Stimulated activated CD4-positive, alpha-beta T cell treated with anti-CD3 and anti-CD28 coated beads, Interleukin-12 subunit alpha, Interleukin-12 subunit beta, amount 100 ng/mL, for 4 hours (primary cell): ENCODE measurements at regions not wholly inside any gene's neighbourhood (a gene's known extent, or its start where the extent isn't known, plus 50 kb on each side); places are given as distances from the start of the nearest gene placed in this dataset.

ENCODE experiments used
- DNase-seq: peaks from one replicate; pipeline ENCODE4 v3.0.0-alpha.2; 2020

DNA sequence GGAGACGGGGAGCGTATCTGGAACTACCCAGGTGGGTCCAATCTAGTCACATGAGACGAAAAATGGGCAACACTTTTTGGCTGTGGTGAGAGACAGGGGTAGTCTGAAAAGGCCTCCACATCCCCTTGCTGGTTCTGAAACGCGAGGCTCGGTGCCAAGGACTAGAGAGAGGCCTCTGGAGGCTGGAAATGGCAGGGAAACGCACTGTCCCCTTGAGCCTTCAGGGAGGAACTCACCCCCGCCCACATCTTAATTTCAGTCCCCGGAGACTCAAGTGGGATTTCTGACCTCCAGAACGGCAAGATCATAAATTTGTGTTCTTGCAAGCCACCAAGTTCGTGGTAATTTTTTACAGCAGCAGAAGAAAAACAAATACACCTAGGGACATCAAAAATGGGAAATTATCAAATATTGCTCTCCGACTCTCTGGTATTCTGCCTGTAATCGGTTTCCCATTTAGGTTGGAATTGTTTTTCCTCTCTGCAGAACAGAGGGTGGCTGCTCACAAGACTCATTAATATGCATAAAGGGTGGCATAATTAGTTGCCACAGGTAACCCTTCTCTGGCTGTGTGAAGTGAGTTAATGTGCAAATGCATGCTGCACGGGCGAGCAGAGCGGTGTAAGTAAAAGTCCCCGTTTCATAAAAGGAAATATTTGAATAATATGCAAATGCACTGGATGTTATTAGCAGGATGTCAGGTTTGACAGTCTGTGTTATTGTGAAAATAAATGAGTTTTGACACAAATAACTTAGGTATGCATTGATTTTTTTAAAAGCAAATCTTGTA is 185.7 kb downstream of the ARRDC4 start:
- DNase-seq = no peak

DNA sequence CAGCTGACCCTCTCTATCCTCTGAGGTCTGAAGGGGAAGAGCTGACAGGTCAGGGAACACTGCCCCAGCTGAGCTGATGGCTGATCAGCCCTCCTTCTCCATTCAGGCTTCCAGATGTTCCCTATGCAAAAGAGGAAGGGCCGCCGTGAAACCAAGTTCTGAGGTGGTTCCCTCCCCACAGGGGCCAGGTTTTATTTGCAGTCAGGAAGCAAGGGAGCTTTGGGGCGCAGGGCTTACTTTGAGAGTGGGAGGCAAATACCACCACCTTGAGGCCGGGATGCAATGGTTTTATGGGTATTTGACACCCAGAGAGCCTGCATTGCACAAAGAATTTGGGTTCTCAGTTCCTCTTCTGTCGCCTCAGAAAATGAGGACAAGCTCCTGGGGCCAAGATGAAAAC is 186.9 kb downstream of the ARRDC4 start:
- DNase-seq = no peak

DNA sequence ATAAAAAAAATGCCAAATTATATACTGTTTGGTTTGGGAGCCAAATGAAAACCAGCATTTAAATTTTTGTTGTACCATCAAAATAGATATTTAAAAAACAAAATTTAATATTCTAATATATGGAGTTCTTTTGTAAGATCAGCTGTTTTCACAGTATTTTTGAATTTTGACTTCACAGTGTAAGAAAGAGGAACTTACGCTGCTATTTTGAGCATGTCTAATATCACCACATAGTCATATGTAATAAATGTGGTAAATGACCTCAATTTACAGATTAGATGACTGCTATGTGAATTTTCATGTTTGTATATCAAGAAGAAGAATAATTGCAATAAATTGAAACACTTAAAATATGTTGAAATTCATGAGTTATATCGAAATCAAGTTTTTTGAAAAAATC is 189.6 kb downstream of the ARRDC4 start:
- DNase-seq = no peak

DNA sequence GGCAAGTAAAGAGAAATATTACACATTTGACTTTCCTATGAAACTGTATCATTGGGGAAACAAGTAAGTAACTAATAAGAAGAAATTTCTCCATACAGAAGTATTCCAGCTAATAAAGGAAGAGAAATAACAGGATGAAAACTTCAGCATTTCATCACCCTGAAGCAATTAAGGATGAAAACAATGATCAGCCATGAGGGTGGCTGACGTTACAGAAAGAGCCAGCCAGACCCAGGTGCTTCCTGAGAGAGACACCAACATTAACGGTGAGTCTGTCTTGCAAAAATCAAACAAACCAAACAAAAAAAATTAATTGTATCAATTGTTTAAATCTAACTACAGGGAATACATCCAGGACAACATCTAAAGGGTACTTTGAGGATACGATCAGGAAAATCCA is 190.0 kb downstream of the ARRDC4 start:
- DNase-seq = no peak

DNA sequence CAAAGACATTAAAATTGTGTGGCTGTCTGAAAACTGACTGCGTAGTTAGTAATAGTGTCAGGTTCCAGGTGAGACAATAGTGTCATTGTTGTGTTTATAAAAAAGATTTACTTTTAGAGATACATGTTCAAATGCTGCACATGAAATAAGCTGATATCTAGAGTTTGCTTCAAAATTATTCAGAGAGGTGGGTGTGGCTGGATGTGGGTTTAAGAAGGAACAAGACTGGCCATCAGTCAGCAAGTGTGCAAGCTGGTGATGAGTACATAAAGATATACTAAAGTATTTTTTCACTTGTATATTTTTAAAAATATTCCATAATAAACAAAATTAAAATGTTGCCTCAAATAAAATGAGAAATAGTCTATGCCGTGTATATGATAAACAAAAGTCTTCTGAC is 190.6 kb downstream of the ARRDC4 start:
- no peak for DNase-seq

DNA sequence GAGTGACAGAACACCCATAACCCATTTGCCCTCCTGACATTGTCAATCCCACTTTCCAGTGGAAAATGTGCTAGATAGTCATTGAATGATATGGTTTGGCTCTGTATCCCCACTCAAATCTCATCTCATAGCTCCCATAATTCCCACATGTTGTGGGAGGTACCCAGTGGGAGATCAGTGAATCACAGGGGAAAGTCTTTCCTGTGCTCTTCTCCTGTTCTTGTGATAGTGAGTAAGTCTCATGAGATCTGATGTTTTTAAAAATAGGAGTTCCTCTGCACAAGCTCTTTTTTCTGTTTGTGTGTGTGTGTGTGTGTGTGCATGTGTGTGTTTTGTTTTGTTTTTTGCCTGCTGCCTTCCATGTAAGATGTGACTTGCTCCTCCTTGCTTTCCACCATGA is 191.7 kb downstream of the ARRDC4 start:
- no peak for DNase-seq

DNA sequence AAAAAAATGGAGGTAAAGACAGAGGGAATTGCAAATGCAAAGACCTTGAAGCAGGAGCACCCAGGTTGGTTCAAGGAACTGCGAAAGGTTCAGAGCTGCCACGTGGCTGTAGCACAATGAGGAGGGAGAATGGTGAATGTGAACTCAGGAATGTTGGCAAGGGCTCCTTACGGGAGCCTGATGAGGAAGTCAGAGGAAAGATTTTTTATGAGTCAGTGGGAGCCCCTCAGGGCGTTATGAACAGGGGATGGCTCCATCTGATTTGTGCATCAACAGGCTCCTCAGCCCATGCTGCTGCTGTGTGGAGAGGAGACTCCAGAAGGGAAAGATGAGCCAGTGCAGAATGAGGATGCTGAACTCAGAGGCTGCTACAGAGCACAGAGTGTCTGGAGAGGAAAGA is 194.4 kb downstream of the ARRDC4 start:
- no peak for DNase-seq

DNA sequence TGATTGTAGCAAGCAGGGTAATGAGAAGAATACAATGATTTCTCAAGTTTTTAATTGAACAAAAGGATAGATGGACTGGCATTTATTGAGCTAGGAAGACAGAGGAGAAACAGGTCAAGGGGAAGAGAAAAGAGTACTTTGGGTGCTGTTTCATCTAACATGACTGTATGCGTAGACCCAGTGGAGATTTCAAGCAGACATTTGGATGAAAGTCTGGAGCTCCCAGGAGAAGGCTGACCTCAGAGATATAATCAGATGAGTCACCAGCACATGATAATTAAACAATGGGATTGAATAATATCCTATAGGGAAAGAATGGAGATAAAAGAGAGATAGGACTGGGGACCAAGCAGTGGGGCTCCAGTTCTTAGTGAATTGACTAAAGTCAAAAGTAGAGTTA is 194.9 kb downstream of the ARRDC4 start:
- no peak for DNase-seq

DNA sequence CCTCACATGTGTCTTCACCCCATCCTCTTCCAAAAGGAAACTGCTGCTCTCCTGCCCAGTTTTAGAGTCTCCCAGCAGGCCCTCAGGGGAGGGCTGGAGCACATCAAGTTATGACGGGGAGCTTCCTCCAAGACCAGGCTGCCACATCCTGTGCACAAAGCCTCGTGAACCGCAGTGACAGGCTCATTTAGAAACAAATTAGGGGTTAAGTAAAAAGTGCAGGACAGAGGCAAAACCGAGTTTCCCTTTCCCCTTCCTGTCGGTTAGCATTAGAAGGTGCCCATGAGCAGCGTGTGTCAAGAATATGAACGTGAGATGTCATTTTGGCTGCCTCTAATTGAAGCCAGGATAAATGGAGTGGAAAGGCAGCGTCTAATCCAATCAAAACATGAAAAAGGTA is 199.7 kb downstream of the ARRDC4 start:
- no peak for DNase-seq

DNA sequence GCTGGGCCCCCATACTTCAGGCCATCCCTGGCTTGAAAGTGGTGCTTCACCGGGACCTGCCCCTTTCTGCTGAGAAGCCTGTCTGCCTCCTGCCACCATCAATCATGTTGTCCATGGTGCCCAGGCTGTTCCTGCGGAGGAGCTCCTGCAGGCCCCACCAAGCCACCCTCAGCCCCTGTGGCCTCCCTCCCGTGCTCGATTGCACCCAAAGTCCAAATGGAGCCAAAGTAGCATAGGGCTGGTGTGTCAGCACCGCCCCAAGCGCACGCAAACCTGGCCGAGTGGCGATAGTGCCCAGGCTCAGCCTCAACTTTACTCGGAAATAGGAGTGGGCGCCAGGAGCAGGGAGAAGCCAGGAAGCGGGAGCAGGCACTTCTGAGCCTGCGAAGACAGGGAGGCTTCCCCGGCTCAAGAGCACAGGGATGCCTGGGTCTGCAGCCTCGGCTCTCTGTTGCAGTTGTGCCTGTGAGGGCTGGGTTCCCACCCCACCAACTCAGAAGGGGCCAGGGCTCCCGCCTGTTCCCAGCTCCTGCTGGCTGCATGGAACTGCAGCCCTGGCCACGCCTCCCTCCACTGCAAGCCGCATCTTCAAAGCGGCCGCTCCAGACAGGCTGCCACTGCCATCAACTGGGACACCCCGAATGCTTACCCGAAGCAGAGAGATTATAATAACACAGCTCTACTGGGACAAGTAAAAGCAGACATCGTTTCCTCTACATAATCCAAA is 203.0 kb downstream of the ARRDC4 start:
- no peak for DNase-seq

DNA sequence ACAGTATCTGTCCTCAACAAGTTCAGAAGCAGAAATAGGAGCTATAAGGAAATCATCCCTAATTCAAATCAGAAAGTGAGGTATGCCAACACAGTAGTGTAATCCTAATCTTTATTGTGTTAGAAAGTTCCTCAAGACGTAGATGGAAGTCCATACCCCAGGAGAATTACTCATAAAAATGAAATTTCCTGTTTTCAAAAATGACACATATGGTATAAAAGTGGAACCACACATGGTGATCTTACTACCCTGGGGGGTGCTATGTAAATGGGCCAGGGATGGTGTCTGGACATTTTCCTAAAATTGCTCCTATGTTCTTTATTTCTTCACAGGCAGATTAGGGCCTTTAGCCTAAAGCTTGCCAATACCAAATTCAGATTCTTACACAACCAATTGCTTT is 204.1 kb downstream of the ARRDC4 start:
- DNase-seq = no peak

DNA sequence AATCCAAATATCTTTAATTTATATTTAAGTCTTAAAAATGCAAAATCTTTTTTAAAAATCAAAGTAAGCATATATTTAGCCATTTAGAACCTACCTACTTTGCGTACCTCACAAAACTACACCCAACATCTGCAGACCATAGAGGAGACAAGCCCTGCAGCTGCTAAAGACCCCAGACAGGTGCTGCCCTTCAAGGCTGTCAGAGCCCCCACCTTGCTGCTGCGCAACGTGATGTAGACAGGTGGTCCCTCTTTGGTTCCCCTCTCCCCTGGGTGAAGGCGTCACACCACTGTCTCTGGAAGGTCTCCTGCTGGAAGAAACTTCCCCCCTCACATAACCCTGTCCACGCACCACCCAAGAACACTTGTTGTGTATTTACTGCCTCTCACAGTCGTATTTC is 204.5 kb downstream of the ARRDC4 start:
- no peak for DNase-seq

DNA sequence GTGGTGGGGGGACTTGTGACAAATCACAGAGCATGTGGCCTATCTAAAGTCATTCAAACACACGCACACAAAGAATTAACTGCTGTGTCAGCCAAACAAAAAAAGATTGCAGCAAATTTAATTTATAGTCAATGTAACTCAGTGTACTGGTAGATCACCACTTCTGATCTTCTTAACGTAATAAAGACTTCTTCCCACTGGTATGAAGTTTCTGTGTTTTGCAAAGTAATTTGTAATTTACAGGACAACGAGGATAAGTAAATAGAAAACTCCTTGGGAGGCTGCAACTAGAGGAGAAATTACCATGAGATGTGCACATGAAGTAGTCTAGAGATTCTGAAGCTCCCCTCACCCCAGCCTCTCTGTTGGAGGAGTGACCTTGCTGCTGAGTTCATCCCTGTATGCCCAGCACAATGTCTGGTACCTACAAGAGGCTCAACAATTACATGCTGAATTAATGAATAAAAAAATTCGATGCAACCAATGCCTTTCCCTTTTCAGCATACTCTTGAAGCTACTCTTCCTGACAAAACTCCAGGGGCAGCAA is 207.3 kb downstream of the ARRDC4 start:
- DNase-seq = no peak

DNA sequence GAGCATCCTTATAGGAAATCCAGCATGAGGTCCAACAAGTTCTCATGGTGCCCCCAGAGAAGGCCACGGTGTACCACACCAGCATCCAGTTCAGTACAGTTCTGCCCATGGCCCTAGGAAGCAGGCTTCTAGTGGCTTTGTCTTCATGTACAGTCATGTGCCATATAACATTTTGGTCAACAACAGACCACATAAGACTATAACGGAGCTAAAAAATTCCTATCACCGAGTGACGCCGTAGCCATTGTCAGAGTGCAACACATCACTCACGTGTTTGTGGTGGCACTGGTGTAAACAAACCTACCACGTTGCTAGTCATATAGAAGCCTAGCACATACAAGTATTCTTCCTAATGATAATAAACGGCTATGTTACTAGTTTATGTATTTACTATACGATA is 209.0 kb downstream of the ARRDC4 start:
- no peak for DNase-seq

DNA sequence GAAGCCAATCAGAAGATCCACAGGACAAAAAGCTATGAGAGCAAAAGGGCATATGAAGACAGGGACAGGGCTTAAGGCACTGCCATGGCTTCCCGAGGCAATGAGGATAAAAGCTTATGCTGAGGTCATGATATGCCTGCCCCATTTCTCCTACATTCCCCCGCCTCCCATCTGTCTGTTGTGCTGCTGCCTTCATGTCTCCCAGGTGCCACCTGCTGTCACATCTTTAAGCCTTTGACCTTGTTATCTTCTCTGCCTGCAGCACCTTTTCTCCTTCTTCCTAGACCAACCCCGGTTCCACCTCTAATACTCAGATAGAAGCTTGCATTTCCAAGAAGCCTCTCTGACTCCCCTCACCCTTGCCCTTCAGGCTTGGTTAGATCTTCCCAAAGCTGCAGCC is 213.8 kb downstream of the ARRDC4 start:
- DNase-seq = no peak

DNA sequence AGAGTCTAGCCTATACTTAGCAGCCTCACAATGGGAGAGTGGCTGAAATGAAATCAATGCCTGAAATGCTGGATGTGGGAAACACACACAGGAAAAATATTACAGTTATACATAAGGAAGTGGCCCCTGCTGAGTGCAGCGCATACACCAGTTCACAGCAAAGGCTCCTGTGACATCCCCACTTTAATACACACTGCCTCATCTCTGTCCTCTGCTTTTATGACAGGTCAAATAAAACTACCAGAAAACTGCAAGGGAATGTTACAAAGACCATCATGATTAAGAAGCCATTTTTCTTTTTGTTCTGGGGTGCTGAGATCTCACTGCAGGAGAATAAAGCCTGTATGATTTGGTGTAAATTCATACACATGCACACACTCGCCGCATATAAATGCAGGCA is 214.3 kb downstream of the ARRDC4 start:
- DNase-seq = no peak

DNA sequence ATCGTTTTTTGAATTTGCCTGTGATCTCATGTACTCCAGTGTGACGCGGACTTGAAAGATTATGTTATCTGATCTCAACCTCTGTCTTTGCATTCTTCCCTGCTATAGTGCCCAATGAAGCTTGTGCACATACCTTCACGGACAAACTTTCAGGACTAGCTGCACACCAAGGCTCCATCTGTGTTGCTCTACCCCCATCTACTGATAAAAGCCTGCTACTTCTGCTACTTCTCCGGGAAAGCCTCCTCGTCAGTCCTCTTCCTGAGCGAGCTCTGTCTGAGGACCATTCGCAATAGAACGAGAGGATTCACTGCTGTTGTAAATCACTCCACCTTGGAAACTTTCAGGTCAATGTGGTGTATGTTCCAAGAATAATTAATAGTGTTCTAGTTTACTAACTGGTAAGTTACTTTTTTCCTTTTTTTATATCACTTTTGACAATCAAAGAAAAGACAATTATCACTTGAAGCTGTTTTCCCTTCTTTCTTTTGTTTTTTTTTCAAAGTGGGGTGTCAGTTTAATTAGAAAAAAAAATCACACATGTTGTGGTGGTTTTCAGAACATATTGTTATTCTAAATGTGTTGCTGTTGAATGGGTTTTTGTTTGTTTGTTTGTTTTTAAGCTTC is 217.6 kb downstream of the ARRDC4 start:
- DNase-seq = no peak

DNA sequence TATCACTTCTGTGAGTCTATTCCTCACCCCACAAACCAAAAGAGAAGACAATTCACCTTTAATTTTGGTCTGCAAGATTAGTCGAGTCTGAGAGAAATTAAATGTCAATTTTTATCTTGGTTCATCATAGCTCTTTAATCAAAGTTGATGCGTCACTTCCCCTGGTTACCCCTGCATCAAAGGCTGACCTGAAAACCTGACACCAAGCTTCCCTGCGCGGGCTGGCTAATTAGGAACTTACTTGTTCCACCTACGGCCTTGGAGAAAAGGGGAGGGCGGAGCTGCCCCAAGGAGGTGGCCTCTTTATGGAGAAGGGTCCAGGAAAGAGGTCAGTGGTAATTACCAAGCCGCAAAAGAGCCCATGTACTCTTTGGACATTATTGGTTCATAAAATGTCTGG is 218.4 kb downstream of the ARRDC4 start:
- no peak for DNase-seq

DNA sequence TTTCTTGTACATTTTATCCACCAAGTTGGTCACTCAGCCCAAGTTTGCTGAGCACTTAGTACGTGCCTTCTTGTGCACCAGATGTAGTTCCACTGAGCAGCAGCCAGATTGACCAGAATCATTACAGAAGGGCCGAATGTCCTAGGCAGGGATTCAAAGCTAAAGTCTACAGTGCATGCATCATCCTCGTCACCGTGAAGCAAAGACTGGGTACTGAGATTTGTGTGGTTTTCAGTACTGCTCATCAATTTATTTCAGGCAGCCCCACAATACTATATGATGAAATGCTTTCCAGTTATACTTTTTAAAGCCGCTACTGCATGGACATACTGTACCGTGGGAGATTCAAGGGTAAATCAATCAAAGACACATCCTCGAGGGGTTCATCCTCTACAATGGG is 227.0 kb downstream of the ARRDC4 start:
- no peak for DNase-seq

DNA sequence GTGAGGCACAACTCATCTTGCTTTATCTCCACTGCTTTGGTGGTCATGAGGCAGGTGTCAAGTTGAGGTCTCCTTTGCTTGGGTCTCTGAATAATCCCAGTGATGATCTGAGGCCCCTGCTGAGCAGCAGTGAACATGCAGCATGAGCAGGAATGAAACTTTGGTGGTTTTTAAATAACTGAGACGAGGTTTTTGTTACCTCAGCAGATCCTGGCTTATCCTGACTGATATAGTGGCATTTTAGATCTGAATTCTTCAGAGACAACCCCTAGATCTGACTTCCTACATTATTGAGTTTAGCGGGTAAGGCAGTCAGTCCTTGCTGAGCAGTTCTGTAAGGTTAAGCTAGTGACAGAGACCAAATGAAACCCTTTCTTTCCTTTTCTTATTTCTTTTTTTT is 230.4 kb downstream of the ARRDC4 start:
- no peak for DNase-seq

DNA sequence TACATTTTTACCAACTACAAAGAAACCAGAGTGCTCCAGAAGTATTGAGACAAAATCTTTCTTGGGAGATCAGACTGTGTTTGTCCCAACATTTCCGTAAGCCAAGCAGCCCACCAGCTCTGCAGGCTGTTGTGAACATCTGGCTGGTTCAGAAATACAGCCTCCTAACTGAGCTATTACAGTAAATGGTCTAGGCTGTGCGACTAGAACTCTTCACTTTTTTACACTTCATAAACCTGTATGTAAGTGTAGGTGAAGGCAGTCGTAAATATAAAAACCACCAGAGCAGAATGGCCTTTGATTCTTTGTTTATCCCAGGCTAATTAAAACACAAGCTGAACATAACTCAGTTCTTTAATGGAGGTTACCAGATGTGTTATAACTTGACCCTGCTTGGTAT is 235.3 kb downstream of the ARRDC4 start:
- no peak for DNase-seq

DNA sequence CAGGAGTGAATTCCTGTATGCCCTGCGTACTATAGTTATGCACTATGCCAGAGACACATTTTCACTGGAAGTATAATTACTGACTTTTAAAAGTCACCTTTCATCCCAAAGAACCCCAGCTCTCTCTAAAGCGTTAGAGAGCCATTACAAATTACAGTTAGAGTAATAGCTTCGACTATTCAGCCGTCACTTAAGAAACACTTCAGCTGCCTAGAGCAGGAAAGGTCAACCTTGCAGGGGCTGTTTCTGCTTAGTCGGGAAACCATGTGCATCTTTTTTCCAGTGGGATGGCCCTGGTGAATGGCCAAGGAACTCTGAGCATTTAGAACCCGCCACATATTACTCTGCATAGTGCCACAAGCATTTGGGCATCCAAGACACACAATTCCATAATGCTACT is 235.9 kb downstream of the ARRDC4 start:
- DNase-seq = no peak

DNA sequence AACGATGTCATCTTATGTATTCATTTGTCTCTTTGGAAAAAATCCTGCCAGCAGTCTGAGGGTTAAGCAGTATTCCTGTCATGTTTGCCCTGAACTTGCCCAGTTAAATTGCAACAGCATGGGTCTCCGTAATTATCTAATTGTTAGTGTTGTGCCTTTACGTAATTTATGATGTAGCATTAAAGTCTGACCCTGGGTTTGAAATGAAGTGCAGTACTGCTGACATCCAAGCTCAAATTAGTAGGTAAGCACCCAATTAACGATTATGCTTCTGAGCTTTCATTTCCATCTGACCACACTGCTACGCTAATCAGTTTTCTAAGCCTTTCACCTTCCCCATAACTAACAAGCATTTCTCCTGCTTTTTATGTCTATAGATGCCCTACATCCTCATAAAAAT is 241.8 kb downstream of the ARRDC4 start:
- no peak for DNase-seq
